NCI-H345 treated with DMSO at 0.1 percent for 48 hours (cell line): ENCODE measurements at regions not wholly inside any gene's neighbourhood (a gene's known extent, or its start where the extent isn't known, plus 50 kb on each side); places are given as distances from the start of the nearest gene placed in this dataset.
"Not testable (repeated sequence)": the region's sequence is repeated elsewhere in the genome, so short reads cannot be mapped to it uniquely, and the experiment has no call there.

Experiments
- DNase-seq: peaks from one replicate; lab custom pipeline; 2025; ENCODE audit not compliant: unreplicated experiment; lab: John Stamatoyannopoulos, UW

DNA sequence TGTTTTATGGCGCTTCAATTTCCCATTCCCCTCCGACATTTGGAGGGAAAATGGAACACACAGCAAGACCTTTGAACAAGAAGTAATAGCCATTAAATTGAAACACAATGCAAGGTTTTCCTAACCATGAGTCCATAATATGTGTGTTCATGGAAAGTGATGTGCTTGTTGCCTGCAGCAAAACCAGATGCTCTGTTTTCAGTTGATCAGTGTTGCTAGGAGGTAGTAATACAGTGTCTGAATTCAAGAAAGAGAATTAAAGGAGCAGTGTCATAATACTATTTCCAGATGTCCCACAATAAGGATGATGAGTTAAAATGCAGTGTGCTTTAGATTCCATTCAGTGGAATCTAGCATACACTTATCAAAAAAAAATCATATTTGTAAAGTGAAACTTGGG is 637.4 kb upstream of the API5 start:
- no peak for DNase-seq

GRCh38 chr11:42707541-42707940 is 604.3 kb upstream of the API5 start:
- no peak for DNase-seq

DNA sequence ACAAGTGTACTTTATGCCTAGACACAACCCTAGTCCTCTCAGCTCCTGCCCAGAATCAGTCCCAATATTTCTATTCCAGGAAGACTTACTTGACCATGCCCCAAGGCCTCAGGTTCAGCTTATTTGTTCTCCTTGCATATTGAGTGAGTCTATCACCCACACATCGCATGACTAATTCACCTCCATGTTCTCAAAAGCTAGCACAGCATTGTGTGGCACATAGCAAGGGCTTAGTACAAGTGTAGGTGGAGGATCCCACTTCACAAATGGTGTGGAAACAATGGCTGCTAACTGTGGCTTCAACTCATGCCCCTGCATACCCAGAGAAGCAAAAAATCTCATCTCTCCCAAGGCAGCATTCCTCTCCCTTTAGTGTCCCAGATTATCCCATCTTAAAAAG is 602.6 kb upstream of the API5 start:
- no peak for DNase-seq

DNA sequence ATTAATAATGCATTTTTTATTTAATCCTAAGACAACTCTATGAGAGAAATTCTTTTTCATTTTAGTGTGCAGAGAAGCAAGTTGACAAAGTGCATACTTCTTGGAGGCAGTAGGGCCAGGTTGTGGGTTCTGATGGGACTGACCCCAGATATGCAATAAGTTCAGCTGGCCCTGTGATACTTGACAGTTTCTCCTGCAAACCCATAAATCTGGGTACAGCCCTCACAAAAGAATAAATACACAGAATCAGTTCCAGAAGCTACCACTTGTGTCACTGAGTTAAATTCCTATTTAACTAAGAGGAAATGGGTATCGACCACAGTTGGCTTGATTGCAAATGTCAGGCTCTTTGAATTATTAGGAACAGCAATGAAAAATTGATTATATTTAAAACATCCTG is 598.5 kb upstream of the API5 start:
- DNase-seq = no peak

DNA sequence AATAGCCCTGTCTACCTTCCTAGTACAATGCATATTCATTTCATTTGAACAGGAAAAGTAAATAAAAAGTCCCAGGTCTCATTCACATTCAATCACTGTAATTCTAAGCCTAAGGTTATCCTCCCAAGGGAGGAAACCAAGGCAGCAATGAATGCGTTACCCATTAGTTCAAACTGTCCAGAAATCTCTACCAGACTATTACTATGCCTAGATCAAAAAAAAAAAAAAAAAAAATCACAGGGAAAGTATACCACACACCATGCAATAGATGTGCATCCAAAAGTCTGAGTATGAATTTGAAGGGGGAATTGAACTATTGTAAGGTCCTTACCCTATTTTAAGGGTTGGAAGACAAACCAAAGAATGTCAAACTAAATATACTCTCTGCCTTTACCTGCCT is 598.0 kb upstream of the API5 start:
- DNase-seq = no peak

DNA sequence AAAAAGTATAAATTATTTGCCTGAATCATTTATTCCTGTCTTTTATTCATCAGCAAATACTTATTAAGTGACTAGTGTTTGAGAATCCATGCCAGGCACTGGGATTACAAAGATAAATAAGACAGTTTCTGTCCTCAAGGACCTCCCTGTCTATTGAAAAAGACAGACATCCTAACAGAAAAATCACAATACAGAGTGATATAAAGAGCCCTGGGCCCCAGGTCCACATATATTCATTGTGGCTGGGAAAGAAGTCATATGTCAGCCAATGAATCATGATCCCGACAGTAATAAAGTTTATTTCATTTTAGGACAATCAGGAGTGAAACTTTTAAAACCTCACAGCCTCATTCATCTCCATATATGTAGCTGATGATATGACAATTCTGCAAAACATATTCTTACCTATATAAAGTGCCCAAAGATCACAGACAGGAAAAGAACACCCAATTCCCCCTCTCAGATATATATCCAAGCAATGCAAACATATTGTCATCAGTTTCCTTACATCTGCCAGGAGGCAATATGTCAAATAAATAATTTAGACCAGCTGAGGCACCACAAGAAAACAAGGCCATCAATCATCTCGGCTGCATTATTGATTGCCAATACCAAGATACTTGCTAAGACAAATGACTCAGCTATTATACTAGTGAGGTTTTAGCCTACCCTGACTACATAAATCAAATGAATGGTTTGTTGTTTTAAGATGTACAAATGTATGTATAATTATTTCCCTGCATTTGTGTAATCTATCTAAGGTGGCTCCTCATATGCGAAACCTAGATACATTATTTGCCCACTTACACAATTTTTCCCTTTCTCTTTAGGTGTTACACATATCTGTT is 590.9 kb upstream of the API5 start:
- no peak for DNase-seq

DNA sequence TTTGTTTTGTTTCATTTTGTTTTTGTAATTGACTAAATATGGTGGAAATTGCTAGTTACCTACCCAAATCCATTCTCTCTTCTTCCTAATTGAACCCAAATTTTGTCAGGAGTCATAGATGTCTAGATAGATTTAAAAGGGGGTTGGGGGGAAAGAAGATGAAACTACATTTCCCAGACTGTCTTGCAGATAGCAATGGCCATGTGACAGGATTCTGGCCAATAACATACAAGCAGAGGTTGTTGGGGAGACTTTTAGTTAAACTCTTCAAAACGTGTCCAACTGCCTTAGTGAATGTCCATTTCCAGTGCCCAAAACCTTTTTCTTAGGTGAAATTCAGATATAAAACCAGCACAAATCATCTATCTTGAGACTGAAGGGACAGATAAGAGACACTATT is 583.9 kb upstream of the API5 start:
- DNase-seq = no peak

- DNase-seq = no peak
These were observed 549.4 kb upstream of the API5 start for GRCh38 chr11:42762348-42762747.

- no peak for DNase-seq
These were observed 546.9 kb upstream of the API5 start for GRCh38 chr11:42764936-42765335.

DNA sequence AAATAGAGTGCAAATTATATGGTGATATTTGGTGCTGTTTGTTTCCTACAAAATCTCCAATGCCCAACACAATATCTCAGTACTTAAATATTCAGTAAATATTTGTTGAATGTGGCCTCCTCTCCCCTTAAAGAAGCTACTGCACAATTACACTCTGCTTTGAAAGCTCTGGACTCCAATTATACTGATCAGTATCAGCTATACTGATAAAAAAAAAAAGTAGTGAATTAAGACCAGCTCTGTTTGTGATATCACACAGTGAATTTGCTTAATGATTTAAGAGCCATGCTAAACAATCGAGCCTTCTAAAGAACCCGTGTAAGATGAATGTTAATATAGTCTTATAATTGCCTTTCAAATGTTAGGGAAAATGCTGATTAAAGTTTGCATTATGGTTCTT is 543.2 kb upstream of the API5 start:
- DNase-seq = no peak

DNA sequence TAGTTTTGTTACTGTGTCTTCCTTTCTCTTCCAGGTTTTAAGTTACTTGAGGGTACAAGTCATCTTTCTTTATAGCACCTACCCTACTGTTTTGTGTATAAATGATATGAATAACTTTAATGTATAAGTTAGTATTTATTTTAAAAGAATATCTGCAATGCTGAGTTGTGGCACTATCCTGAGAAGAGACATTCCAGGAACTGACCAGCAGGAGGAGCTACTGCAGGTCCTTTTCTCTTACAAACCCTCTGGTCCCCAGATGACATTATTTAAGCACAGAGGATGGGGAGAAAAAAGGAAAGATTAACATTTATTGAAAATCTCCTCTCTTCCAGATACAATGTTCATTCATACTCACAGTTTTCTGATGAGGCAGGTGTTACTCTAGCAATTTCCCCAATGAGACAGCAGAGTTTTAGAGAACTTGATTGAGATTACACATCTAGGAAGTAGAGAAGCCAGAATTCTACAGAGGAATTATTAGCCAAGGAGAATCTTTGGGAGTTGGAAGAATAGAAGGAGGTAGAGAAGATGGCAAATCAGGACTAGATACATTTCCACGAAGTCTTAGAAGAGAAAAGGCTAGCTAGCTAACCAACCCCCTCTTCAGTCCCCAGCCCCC is 541.2 kb upstream of the API5 start:
- DNase-seq = no peak

DNA sequence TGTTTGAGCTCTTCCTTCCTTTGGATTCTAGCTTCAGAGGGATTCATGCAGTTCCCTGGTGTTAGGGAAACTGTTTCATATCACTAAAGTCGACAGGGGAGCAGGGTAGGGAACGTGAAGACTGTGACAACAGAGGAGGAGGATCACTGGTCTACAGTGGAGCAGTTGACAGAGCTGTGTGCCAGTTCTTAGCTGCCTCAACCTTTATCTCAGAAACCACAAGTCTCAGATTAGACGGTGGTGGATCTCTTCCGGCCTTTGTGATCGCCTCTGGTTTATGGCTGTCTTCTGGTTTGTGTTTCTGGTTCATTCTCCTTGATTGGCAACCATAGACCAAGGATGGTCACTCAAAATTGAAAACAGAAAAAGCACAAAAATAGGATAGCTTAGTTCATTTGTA is 538.9 kb upstream of the API5 start:
- DNase-seq = no peak

DNA sequence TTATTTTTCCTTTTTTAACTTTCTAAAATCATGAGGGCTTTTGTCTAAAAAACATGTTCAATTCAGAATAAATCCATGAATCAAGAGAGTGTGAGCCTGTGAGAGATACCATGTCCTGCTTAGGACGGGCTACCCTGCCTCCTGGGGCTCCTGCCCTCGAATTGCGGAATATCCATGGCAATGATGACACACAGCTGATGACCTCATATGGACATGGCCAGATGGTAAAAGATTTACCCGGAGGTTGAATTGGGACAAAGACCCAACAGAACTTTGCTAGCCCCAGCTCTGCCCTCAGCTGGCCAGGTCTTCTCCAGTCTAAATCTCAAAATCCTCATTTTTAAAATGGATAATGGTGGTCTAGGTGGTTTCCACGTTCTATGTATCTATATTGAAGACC is 538.1 kb upstream of the API5 start:
- DNase-seq = no peak

GRCh38 chr11:42774567-42774966 is 537.2 kb upstream of the API5 start:
- DNase-seq = no peak

DNA sequence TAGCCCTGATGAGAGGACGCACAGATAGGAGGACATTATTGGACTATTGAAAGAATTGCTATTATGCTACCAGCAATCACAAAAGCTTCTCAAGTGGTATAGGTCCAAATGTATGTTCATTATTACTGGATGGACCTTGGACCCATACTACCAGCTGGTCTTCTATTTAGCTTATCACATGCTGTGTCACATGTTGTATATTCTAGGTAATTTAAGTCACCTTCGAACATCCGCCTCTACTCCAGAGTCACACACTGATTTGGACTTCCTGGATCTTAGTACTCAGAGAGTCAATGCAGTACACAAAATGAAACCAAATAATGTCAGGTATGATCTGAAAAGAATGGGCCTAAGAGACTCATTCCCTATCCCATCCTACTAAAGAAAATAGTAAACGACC is 534.0 kb upstream of the API5 start:
- DNase-seq = no peak

DNA sequence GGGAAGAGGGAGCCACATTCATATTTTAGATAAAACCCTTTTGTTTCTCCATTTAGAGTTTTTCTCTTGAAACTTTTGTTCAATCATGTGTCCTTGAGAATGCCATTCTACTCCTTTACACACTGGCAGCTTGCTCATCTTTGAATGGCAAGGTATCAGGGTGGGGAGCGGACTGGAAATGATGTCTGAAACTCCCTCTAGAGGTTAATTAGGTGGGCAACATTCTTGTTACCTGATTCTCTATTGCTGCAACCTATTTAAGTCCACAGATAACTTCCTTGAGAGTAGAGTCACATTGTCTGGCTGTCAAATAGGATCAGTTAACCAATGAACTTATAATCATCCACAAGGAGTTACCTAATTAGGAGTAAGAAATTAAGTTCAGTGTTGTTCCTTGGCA is 533.6 kb upstream of the API5 start:
- DNase-seq = no peak

GRCh38 chr11:42779555-42779954 is 532.2 kb upstream of the API5 start:
- no peak for DNase-seq

GRCh38 chr11:42786981-42787380 is 524.8 kb upstream of the API5 start:
- no peak for DNase-seq

GRCh38 chr11:42795483-42795882 is 516.3 kb upstream of the API5 start:
- not testable (repeated sequence) for DNase-seq

- no peak for DNase-seq
These were observed 511.8 kb upstream of the API5 start for GRCh38 chr11:42800041-42800440.

DNA sequence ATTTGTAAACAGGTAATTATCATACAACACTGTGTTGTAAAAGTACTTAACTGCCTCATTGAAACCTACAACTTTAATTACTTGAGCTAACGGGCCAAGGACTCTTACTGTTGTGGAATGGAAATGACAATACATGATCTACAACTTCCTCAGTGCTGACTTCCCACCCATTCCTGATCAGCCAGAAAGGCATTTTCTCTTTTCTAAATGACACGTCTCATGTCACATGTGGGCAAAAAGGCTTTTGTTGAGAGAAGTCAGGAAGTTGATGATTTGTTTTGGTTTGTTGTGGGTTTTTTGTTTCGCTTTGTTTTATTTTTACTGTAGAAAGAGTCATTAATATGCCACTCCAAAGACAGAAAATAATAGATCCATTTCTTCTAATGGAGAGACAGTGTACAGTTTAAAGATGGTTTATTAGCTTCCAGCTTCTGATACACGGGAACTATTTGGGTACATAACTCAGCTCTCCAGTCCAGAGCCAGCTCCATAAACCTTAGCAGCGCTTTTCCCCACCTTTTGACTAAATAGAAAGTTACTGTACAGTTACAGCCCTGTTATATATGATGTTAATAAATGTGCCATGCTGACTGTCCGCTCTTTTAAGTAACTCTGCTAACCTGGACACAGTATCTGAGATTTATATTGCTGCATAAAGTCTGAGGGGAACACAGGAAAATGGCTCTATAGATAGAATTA is 509.4 kb upstream of the API5 start:
- no peak for DNase-seq

DNA sequence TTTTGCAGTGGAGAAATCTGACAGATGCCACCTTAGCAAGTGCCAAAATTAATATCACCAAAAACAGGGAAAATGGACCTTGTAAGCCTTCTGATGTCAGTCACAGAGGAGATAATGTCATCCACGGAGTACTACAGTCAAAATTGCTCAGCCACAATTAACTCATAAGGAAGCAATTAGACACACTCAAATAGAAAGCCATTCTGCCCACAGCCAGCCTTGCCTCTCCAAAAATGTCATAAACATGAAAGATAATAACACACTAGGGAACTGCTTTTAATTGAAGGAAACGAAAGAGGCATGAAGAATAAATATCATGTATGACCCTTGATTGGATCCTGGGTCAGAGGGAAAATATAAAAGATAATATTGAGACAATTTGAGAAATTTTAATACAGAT is 505.6 kb upstream of the API5 start:
- no peak for DNase-seq
